Left ventricle myocardium inferior (tissue), 1 donor: ENCODE measurements at regions not wholly inside any gene's neighbourhood (a gene's known extent, or its start where the extent isn't known, plus 50 kb on each side); places are given as distances from the start of the nearest gene placed in this dataset.

Source experiments
- DNase-seq: peaks from one replicate; pipeline ENCODE4 v3.0.0-alpha.2; 2020
- H3K27ac ChIP-seq: fragments of 200-600 bp; replicated peaks from 2 replicates; pipeline ENCODE4 v1.8.0; 2021
- H3K27me3 ChIP-seq: fragments of 200-600 bp; 2 replicates; pipeline ENCODE4 v1.8.0; 2021; ENCODE audit warnings: low read depth
- H3K36me3 ChIP-seq: fragments of 200-600 bp; 2 replicates; pipeline ENCODE4 v1.8.0; 2021
- H3K4me1 ChIP-seq: fragments of 200-600 bp; 2 replicates; pipeline ENCODE4 v1.8.0; 2021
- H3K4me3 ChIP-seq: fragments of 200-600 bp; 2 replicates; pipeline ENCODE4 v1.8.0; 2021; ENCODE audit warnings: mild to moderate bottlenecking, moderate library complexity
- H3K9me3 ChIP-seq: fragments of 200-600 bp; replicated peaks from 2 replicates; pipeline ENCODE4 v1.8.0; 2021
- intact Hi-C: fragments of 100-400 bp; cut with micrococcal nuclease; formaldehyde crosslinking; loops from one replicate; pipeline ENCODE4 v1.11.0; 2022
- TF ChIP-seq, protein P1 (sequence below): fragments of 200-600 bp; IDR thresholded peaks from 2 replicates; pipeline ENCODE4 v1.8.0; 2021; ENCODE audit warnings: antibody characterized with exemption, mild to moderate bottlenecking, borderline replicate concordance
- donor health status: DM: no; HTN: yes; CAD: no; lungs with severe emphysema.

DNA sequence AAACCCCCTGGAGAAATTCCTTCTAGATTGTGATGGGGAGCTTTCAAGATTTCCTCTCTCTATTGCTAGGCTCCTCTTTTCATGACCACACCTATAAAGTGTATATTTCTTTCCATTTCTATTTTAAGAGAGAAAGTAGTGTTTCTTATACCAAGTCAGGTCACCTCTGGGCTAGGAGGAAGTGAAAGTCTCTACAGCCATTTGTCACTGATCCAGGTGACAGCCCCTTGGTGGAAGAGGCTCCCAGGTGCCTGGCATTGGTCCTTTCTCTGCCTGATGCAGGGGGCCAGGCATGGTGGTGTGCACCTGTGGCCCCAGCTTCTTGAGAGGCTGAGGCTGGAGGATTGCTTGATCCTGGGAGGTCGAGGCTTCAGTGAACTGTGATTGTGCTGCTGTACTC lies 64.7 kb downstream of the DHCR7 start:
- no peak overlapping the region for H3K4me3 ChIP-seq
- H3K36me3 ChIP-seq = no peaks in the 10 kb centered on the region
- H3K27me3 ChIP-seq = peaks cover 65% of the 10 kb centered on the region
- no peak overlapping the region for H3K27ac ChIP-seq
- intact Hi-C loops = no loop called here
- TF ChIP-seq, protein P1, sequence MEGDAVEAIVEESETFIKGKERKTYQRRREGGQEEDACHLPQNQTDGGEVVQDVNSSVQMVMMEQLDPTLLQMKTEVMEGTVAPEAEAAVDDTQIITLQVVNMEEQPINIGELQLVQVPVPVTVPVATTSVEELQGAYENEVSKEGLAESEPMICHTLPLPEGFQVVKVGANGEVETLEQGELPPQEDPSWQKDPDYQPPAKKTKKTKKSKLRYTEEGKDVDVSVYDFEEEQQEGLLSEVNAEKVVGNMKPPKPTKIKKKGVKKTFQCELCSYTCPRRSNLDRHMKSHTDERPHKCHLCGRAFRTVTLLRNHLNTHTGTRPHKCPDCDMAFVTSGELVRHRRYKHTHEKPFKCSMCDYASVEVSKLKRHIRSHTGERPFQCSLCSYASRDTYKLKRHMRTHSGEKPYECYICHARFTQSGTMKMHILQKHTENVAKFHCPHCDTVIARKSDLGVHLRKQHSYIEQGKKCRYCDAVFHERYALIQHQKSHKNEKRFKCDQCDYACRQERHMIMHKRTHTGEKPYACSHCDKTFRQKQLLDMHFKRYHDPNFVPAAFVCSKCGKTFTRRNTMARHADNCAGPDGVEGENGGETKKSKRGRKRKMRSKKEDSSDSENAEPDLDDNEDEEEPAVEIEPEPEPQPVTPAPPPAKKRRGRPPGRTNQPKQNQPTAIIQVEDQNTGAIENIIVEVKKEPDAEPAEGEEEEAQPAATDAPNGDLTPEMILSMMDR = no peak
- DNase-seq = no peak
- no peaks in the 10 kb centered on the region for H3K9me3 ChIP-seq
- no peaks in the 10 kb centered on the region for H3K4me1 ChIP-seq

DNA sequence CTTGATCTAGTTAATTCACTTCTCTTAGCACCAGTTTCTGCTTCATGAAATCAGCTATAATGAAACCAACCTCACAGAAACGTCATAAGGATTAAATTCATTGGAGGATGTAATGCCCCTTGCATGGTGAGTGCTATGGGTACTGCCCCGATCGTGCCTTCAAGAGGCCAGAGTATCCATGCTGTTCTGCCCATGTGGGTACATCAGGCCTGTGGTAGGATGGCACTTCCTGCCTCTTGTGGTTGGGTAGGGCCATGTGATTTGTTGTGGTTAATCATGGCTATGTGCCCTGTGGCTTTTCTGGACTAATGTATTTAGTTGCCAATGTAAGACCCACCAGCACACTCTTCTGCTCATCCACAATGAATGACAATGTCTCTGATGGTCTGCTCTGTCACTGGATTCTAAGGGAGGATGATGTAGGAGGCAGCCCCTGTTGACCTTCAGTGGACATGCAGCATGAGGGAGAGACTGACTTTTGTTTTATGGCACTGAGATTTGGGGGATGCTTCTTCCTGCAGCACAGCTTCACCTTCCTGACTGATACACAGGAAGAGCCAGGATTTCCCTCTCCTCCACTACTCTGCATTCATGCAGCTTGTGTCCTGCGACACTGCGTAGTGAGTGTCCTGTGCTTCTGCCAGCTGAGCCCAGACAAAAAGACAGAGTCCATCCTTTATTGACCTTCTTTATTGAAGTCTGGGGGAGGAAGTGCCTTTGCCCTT lies 66.2 kb downstream of the DHCR7 start:
- Histone ChIP-seq H3K9me3 (no peaks in the 10 kb centered on the region), H3K4me1 (no peaks in the 10 kb centered on the region), H3K36me3 (no peaks in the 10 kb centered on the region), H3K27ac (no peak overlapping the region), H3K27me3 (peaks cover 67% of the 10 kb centered on the region), H3K4me3 (no peak overlapping the region)
- TF ChIP-seq, protein P1 = no peak
- intact Hi-C loops = no loop called here
- no peak for DNase-seq

DNA sequence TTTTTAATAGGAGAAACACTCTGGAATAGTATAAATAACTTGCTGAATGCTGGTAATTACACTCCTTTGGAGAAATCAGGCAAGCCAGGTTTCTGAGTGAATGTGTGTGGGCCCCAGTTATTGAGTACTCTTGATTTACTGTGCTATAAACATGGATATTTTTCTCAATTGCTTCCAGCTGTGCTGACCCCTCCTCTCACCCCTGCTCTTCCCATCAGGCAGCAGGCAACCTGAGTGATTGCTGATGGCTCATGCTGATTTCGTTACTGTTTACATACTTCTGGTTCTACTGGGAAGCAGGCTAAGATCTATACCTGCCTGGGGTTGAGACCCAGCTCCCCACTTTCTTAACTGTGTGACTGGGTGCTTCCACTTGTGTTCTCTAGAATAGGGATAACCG lies 68.5 kb downstream of the DHCR7 start:
- Histone ChIP-seq H3K27me3 (peaks cover 73% of the 10 kb centered on the region), H3K9me3 (no peaks in the 10 kb centered on the region), H3K27ac (no peak overlapping the region), H3K4me1 (no peaks in the 10 kb centered on the region), H3K36me3 (no peaks in the 10 kb centered on the region), H3K4me3 (no peak overlapping the region)
- intact Hi-C loops = no loop called here
- no peak for DNase-seq
- TF ChIP-seq, protein P1 = no peak

GRCh38 chr11:71373791-71374454 lies 74.3 kb downstream of the DHCR7 start:
- intact Hi-C loops = no loop called here
- no peak for DNase-seq

GRCh38 chr11:71372693-71373657 lies 75.2 kb downstream of the DHCR7 start:
- H3K9me3 ChIP-seq = no peaks in the 10 kb centered on the region
- H3K4me3 ChIP-seq = no peak overlapping the region
- peaks cover 69% of the 10 kb centered on the region for H3K27me3 ChIP-seq
- no peak for DNase-seq
- TF ChIP-seq, protein P1 = peak; percentile 37
- intact Hi-C loops = no loop called here
- no peak overlapping the region for H3K27ac ChIP-seq
- H3K36me3 ChIP-seq = no peaks in the 10 kb centered on the region
- H3K4me1 ChIP-seq = no peaks in the 10 kb centered on the region

More at GRCh38 chr11:71373791-71374454, 74.3 kb downstream of the DHCR7 start:
- Histone ChIP-seq H3K4me1 (no peaks in the 10 kb centered on the region), H3K27me3 (peaks cover 69% of the 10 kb centered on the region), H3K4me3 (no peak overlapping the region), H3K36me3 (no peaks in the 10 kb centered on the region), H3K27ac (no peak overlapping the region), H3K9me3 (no peaks in the 10 kb centered on the region)
- TF ChIP-seq, protein P1 = no peak
